ENCODE measurements at regions not wholly inside any gene's neighbourhood (a gene's known extent, or its start where the extent isn't known, plus 50 kb on each side); places are given as distances from the start of the nearest gene placed in this dataset.
"Not testable (repeated sequence)": the region's sequence is repeated elsewhere in the genome, so short reads cannot be mapped to it uniquely, and the experiment has no call there.

DNA sequence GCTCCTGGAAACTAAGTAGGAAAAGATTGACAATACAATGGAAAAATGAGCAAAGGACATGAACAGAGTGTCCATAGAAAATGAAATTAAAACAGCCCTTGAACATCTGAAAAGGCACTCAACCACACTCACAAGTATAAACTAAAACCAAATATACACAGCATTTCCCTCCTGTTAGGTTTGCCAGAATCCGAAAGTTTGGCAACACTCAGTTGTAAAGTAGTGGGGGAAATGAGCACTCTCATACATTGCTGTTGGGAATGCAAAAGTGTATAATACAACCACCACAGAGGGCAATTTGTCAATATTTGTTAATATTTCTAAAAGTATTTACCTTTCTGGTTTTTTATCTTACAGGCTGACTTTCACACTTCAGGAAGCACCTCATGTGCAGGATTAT is 84.2 kb upstream of the TMEM164 start:
- intact Hi-C loops (cut with DNase I), result loop anchor here (10.0 kb wide), 1 partner anchor 226 kb away; no protein-coding TSS in a partner anchor
- DNase-seq, result no peak
- no peaks in the 10 kb centered on the region for H3K27me3 ChIP-seq (ENCODE audit: control insufficient read depth, insufficient read depth, low read length)
- no peaks in the 10 kb centered on the region for H3K36me3 ChIP-seq (ENCODE audit: control insufficient read depth in 2 of 3, insufficient read depth in 3 of 3, low read length in 3 of 3)
- TF ChIP-seq, protein P1, sequence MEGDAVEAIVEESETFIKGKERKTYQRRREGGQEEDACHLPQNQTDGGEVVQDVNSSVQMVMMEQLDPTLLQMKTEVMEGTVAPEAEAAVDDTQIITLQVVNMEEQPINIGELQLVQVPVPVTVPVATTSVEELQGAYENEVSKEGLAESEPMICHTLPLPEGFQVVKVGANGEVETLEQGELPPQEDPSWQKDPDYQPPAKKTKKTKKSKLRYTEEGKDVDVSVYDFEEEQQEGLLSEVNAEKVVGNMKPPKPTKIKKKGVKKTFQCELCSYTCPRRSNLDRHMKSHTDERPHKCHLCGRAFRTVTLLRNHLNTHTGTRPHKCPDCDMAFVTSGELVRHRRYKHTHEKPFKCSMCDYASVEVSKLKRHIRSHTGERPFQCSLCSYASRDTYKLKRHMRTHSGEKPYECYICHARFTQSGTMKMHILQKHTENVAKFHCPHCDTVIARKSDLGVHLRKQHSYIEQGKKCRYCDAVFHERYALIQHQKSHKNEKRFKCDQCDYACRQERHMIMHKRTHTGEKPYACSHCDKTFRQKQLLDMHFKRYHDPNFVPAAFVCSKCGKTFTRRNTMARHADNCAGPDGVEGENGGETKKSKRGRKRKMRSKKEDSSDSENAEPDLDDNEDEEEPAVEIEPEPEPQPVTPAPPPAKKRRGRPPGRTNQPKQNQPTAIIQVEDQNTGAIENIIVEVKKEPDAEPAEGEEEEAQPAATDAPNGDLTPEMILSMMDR (IDR thresholded peaks at IDR 0.05; ENCODE audit: borderline replicate concordance, extremely low read depth, insufficient read depth), result no peak
- no peak overlapping the region for H3K4me3 ChIP-seq (ENCODE audit: low read length in 3 of 3)
- H3K9ac ChIP-seq (ENCODE audit: low read length in 3 of 3), result no peak overlapping the region
- no peaks in the 10 kb centered on the region for H3K9me3 ChIP-seq (ENCODE audit: control insufficient read depth in 2 of 3, insufficient read depth in 1 of 3, low read length in 3 of 3)
- no peak for FAIRE-seq
- H3K27ac ChIP-seq (ENCODE audit: low read depth in 2 of 2, low read length in 2 of 2), result no peak overlapping the region
- no peaks in the 10 kb centered on the region for H3K4me1 ChIP-seq (ENCODE audit: control insufficient read depth in 2 of 3, insufficient read depth in 2 of 3, low read depth in 1 of 3, low read length in 3 of 3)

DNA sequence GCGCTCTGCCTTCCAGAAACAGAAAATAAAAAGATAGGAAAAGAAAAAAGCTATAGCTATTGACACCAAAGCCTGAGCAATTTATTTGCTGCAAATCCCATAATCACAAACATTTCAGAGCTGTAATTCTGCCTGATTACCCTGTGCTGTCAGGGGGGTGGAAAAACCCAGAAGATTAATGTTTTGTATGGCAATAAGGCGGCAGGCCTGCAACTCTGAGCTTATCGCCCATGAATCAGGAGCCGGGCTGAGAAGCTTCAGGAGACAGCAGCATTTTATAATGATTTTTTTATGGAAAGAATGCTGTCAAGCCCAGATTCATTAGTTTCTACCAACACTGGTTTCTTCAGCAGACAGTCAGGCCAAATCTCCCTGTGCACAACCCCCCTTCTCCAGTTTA is 82.6 kb upstream of the TMEM164 start:
- Histone ChIP-seq H3K27ac (ENCODE audit: low read depth in 2 of 2, low read length in 2 of 2) (no peak overlapping the region), H3K9me3 (ENCODE audit: control insufficient read depth in 2 of 3, insufficient read depth in 1 of 3, low read length in 3 of 3) (no peaks in the 10 kb centered on the region), H3K27me3 (ENCODE audit: control insufficient read depth, insufficient read depth, low read length) (no peaks in the 10 kb centered on the region), H3K4me3 (ENCODE audit: low read length in 3 of 3) (no peak overlapping the region), H3K9ac (ENCODE audit: low read length in 3 of 3) (no peak overlapping the region), H3K4me1 (ENCODE audit: control insufficient read depth in 2 of 3, insufficient read depth in 2 of 3, low read depth in 1 of 3, low read length in 3 of 3) (no peaks in the 10 kb centered on the region), H3K36me3 (ENCODE audit: control insufficient read depth in 2 of 3, insufficient read depth in 3 of 3, low read length in 3 of 3) (no peaks in the 10 kb centered on the region)
- no peak for FAIRE-seq
- DNase-seq, result peak in 2 of 5 donors; percentile 15 to 28
- intact Hi-C loops (cut with DNase I), result no loop called here
- TF ChIP-seq, protein P1 (IDR thresholded peaks at IDR 0.05; ENCODE audit: borderline replicate concordance, extremely low read depth, insufficient read depth), result no peak

DNA sequence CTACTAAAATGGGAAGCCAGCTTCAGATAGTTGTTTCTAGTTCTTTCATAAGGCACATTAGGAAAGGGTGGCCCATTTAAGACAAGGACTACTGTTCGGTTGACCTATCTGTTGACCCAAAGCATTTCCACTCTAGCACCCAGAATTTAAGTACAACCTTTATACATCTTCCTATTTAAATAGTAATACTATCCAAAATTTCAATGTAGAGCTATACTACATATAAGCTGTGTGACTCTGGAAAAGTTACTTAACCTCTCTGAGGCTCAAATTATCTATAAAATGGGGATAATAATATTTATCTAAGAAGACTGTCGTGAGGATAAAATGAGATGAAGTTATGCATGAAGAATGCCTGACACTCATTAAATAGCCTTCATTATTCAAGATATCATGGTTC is 82.0 kb upstream of the TMEM164 start:
- no peaks in the 10 kb centered on the region for H3K27me3 ChIP-seq (ENCODE audit: control insufficient read depth, insufficient read depth, low read length)
- no peak overlapping the region for H3K4me3 ChIP-seq (ENCODE audit: low read length in 3 of 3)
- FAIRE-seq (no peak), DNase-seq (no peak)
- intact Hi-C loops (cut with DNase I), result no loop called here
- TF ChIP-seq, protein P1 (IDR thresholded peaks at IDR 0.05; ENCODE audit: borderline replicate concordance, extremely low read depth, insufficient read depth), result no peak
- no peaks in the 10 kb centered on the region for H3K36me3 ChIP-seq (ENCODE audit: control insufficient read depth in 2 of 3, insufficient read depth in 3 of 3, low read length in 3 of 3)
- H3K9me3 ChIP-seq (ENCODE audit: control insufficient read depth in 2 of 3, insufficient read depth in 1 of 3, low read length in 3 of 3), result no peaks in the 10 kb centered on the region
- H3K27ac ChIP-seq (ENCODE audit: low read depth in 2 of 2, low read length in 2 of 2), result no peak overlapping the region
- H3K4me1 ChIP-seq (ENCODE audit: control insufficient read depth in 2 of 3, insufficient read depth in 2 of 3, low read depth in 1 of 3, low read length in 3 of 3), result no peaks in the 10 kb centered on the region
- no peak overlapping the region for H3K9ac ChIP-seq (ENCODE audit: low read length in 3 of 3)

DNA sequence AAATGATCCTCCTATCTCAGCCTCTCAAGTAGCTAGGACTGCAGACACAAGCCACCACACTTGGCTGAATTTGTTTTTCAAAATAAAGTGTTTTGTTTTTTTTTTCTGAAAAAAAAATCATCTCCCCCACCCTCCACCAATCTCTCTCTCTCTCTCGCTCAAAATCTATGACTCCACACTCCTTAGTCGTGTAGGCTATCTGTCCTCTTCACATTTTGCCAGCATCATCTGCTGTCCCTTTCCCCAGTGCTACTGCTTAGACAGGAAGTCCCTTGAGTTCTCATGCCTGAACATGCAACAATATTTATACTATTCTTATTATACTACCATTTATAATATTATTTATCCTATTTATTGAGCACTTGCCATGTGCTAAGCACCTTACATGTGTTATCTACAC is 80.7 kb upstream of the TMEM164 start:
- H3K4me1 ChIP-seq (ENCODE audit: control insufficient read depth in 2 of 3, insufficient read depth in 2 of 3, low read depth in 1 of 3, low read length in 3 of 3), result no peaks in the 10 kb centered on the region
- no peak overlapping the region for H3K4me3 ChIP-seq (ENCODE audit: low read length in 3 of 3)
- no peak overlapping the region for H3K27ac ChIP-seq (ENCODE audit: low read depth in 2 of 2, low read length in 2 of 2)
- TF ChIP-seq, protein P1 (IDR thresholded peaks at IDR 0.05; ENCODE audit: borderline replicate concordance, extremely low read depth, insufficient read depth), result no peak
- FAIRE-seq (no peak), DNase-seq (no peak)
- H3K27me3 ChIP-seq (ENCODE audit: control insufficient read depth, insufficient read depth, low read length), result no peaks in the 10 kb centered on the region
- intact Hi-C loops (cut with DNase I), result no loop called here
- H3K9me3 ChIP-seq (ENCODE audit: control insufficient read depth in 2 of 3, insufficient read depth in 1 of 3, low read length in 3 of 3), result no peaks in the 10 kb centered on the region
- H3K9ac ChIP-seq (ENCODE audit: low read length in 3 of 3), result no peak overlapping the region
- no peaks in the 10 kb centered on the region for H3K36me3 ChIP-seq (ENCODE audit: control insufficient read depth in 2 of 3, insufficient read depth in 3 of 3, low read length in 3 of 3)

DNA sequence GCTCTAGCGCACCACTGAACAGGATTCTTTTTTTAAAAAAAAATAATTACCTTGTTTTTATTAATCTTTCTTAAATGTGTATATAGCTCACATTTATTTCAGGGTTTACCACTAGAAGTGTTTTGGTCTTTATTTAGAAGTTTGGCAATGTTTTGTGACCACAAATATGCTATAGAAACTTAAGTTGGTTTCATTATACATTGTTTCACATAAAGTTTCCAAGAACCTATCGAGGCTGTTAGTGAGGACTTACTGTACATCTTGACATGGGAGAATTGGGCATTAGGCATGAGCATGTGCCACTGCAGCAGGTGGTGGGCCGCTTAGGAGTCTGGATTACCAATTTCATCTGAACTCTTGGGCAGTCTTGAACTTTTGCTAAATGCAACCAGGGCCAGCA is 77.9 kb upstream of the TMEM164 start:
- H3K4me3 ChIP-seq (ENCODE audit: low read length in 3 of 3); intact Hi-C loops (cut with DNase I); H3K9ac ChIP-seq (ENCODE audit: low read length in 3 of 3); H3K27me3 ChIP-seq (ENCODE audit: control insufficient read depth, insufficient read depth, low read length); DNase-seq; H3K4me1 ChIP-seq (ENCODE audit: control insufficient read depth in 2 of 3, insufficient read depth in 2 of 3, low read depth in 1 of 3, low read length in 3 of 3); H3K27ac ChIP-seq (ENCODE audit: low read depth in 2 of 2, low read length in 2 of 2); H3K9me3 ChIP-seq (ENCODE audit: control insufficient read depth in 2 of 3, insufficient read depth in 1 of 3, low read length in 3 of 3); H3K36me3 ChIP-seq (ENCODE audit: control insufficient read depth in 2 of 3, insufficient read depth in 3 of 3, low read length in 3 of 3); FAIRE-seq: not testable (repeated sequence)
